Putamen (tissue), 1 donor: ENCODE measurements at regions not wholly inside any gene's neighbourhood (a gene's known extent, or its start where the extent isn't known, plus 50 kb on each side); places are given as distances from the start of the nearest gene placed in this dataset.
A peak's percentile ranks its signal among the peaks of the same experiment; 100 is the strongest.
"Not testable (repeated sequence)": the region's sequence is repeated elsewhere in the genome, so short reads cannot be mapped to it uniquely, and the experiment has no call there.

Experiments
- DNase-seq: peaks from one replicate; pipeline ENCODE4 v3.0.0-alpha.2; 2016; ENCODE audit warnings: low spot score

GRCh38 chr6:6482256-6482655 is 106.3 kb upstream of the LY86 start:
- DNase-seq = no peak

- no peak for DNase-seq
Measured at GRCh38 chr6:6483168-6483567, 105.4 kb upstream of the LY86 start.

- DNase-seq = no peak
Measured at GRCh38 chr6:6483733-6484132, 104.8 kb upstream of the LY86 start.

- DNase-seq = no peak
Measured at GRCh38 chr6:6484681-6485080, 103.8 kb upstream of the LY86 start.

GRCh38 chr6:6486595-6486994 is 101.9 kb upstream of the LY86 start:
- DNase-seq = no peak

GRCh38 chr6:6491761-6492160 is 96.8 kb upstream of the LY86 start:
- DNase-seq = no peak

- no peak for DNase-seq
Measured at GRCh38 chr6:6492675-6493074, 95.8 kb upstream of the LY86 start.

GRCh38 chr6:6494139-6494538 is 94.4 kb upstream of the LY86 start:
- not testable (repeated sequence) for DNase-seq

GRCh38 chr6:6494677-6495076 is 93.8 kb upstream of the LY86 start:
- DNase-seq = no peak

- no peak for DNase-seq
Measured at GRCh38 chr6:6495851-6496250, 92.7 kb upstream of the LY86 start.

- DNase-seq = no peak
Measured at GRCh38 chr6:6497541-6497940, 91.0 kb upstream of the LY86 start.

GRCh38 chr6:6497976-6498375 is 90.5 kb upstream of the LY86 start:
- DNase-seq = no peak

GRCh38 chr6:6503191-6503590 is 85.3 kb upstream of the LY86 start:
- DNase-seq = no peak

GRCh38 chr6:6505111-6505510 is 83.4 kb upstream of the LY86 start:
- DNase-seq = no peak

GRCh38 chr6:6508643-6509042 is 79.9 kb upstream of the LY86 start:
- DNase-seq = no peak

- no peak for DNase-seq
Measured at GRCh38 chr6:6509284-6509683, 79.2 kb upstream of the LY86 start.

- no peak for DNase-seq
Measured at GRCh38 chr6:6512711-6513110, 75.8 kb upstream of the LY86 start.

GRCh38 chr6:6515691-6516607 is 72.6 kb upstream of the LY86 start:
- DNase-seq = no peak

- DNase-seq = peak; percentile 26
Measured at GRCh38 chr6:6516666-6517458, 71.7 kb upstream of the LY86 start.

- DNase-seq = no peak
Measured at GRCh38 chr6:6518631-6519427, 69.7 kb upstream of the LY86 start.

GRCh38 chr6:6521961-6522482 is 66.5 kb upstream of the LY86 start:
- DNase-seq = no peak

GRCh38 chr6:6522709-6523108 is 65.8 kb upstream of the LY86 start:
- DNase-seq = no peak
